Activated CD4-positive, alpha-beta memory T cell treated with anti-CD3 and anti-CD28 coated beads, Interleukin-2, amount 10 ng/mL, durations not matched to agents 7 days and 5 days (primary cell): ENCODE measurements at regions not wholly inside any gene's neighbourhood (a gene's known extent, or its start where the extent isn't known, plus 50 kb on each side); places are given as distances from the start of the nearest gene placed in this dataset.
A peak's percentile ranks its signal among the peaks of the same experiment; 100 is the strongest.

ENCODE experiments used
- CTCF ChIA-PET: fragments of 350-600 bp; sonication (Branson Sonifier 250); formaldehyde crosslinking; loops from one replicate; lab custom pipeline; 2021; ENCODE audit warnings: antibody characterized with exemption, inconsistent platforms; lab: Charles Lee
- POLR2A ChIA-PET: fragments of 350-600 bp; sonication (Branson Sonifier 250); formaldehyde crosslinking; loops from one replicate; lab custom pipeline; 2021; ENCODE audit warnings: antibody characterized with exemption; lab: Charles Lee
- DNase-seq: peaks from one replicate; pipeline ENCODE4 v3.0.0-alpha.2; 2020
- H3K27ac Mint-ChIP-seq: one replicate; pipeline ENCODE4 v1.8.0; 2021; ENCODE audit warnings: mild to moderate bottlenecking, mixed read lengths
- H3K27me3 Mint-ChIP-seq: one replicate; pipeline ENCODE4 v1.8.0; 2021; ENCODE audit warnings: mixed read lengths
- H3K36me3 Mint-ChIP-seq: one replicate; pipeline ENCODE4 v1.8.0; 2021; ENCODE audit warnings: low read depth, mixed read lengths
- H3K4me1 Mint-ChIP-seq: one replicate; pipeline ENCODE4 v1.8.0; 2021; ENCODE audit warnings: mixed read lengths
- H3K4me3 Mint-ChIP-seq: one replicate; pipeline ENCODE4 v1.8.0; 2021; ENCODE audit warnings: mild to moderate bottlenecking, mixed read lengths
- H3K9me3 Mint-ChIP-seq: one replicate; pipeline ENCODE4 v1.8.0; 2021; ENCODE audit warnings: mixed read lengths

GRCh38 chr5:71996789-71997188 lies 110.5 kb upstream of the MAP1B start:
- H3K36me3 Mint-ChIP-seq: no peaks in the 10 kb centered on the region
- ChIA-PET POLR2A (no interaction called here), CTCF (no interaction called here)
- peaks cover 5% of the 10 kb centered on the region for H3K27me3 Mint-ChIP-seq
- H3K27ac Mint-ChIP-seq: no peak overlapping the region
- no peak for DNase-seq
- H3K9me3 Mint-ChIP-seq: no peaks in the 10 kb centered on the region
- H3K4me3 Mint-ChIP-seq: no peak overlapping the region
- H3K4me1 Mint-ChIP-seq: no peaks in the 10 kb centered on the region

- Mint-ChIP-seq H3K4me3 (no peak overlapping the region), H3K27ac (no peak overlapping the region)
These were observed 108.5 kb upstream of the MAP1B start for GRCh38 chr5:71998746-71999145.

GRCh38 chr5:72000707-72001106 lies 106.6 kb upstream of the MAP1B start:
- Mint-ChIP-seq H3K27me3 (peaks cover 9% of the 10 kb centered on the region), H3K27ac (no peak overlapping the region), H3K36me3 (no peaks in the 10 kb centered on the region), H3K4me1 (no peaks in the 10 kb centered on the region), H3K4me3 (no peak overlapping the region), H3K9me3 (no peaks in the 10 kb centered on the region)
- DNase-seq: no peak
- POLR2A ChIA-PET: no interaction called here
- CTCF ChIA-PET: no interaction called here

More at GRCh38 chr5:71998746-71999145, 108.5 kb upstream of the MAP1B start:
- CTCF ChIA-PET: no interaction called here
- Mint-ChIP-seq H3K9me3 (no peaks in the 10 kb centered on the region), H3K36me3 (no peaks in the 10 kb centered on the region), H3K4me1 (no peaks in the 10 kb centered on the region), H3K27me3 (peaks cover 7% of the 10 kb centered on the region)
- DNase-seq: no peak
- POLR2A ChIA-PET: no interaction called here

- Mint-ChIP-seq H3K4me3 (no peak overlapping the region), H3K27me3 (peaks cover 14% of the 10 kb centered on the region), H3K27ac (no peak overlapping the region), H3K4me1 (no peaks in the 10 kb centered on the region), H3K9me3 (no peaks in the 10 kb centered on the region), H3K36me3 (no peaks in the 10 kb centered on the region)
- no peak for DNase-seq
- ChIA-PET POLR2A (no interaction called here), CTCF (no interaction called here)
These were observed 101.6 kb upstream of the MAP1B start for GRCh38 chr5:72005671-72006070.

GRCh38 chr5:72006361-72006760 lies 100.9 kb upstream of the MAP1B start:
- no peaks in the 10 kb centered on the region for H3K36me3 Mint-ChIP-seq
- H3K9me3 Mint-ChIP-seq: no peaks in the 10 kb centered on the region
- ChIA-PET POLR2A (no interaction called here), CTCF (no interaction called here)
- peaks cover 14% of the 10 kb centered on the region for H3K27me3 Mint-ChIP-seq
- no peak for DNase-seq
- no peak overlapping the region for H3K27ac Mint-ChIP-seq
- no peaks in the 10 kb centered on the region for H3K4me1 Mint-ChIP-seq
- no peak overlapping the region for H3K4me3 Mint-ChIP-seq

- Mint-ChIP-seq H3K36me3 (no peaks in the 10 kb centered on the region), H3K27me3 (peaks cover 14% of the 10 kb centered on the region), H3K4me1 (no peaks in the 10 kb centered on the region), H3K27ac (no peak overlapping the region), H3K4me3 (no peak overlapping the region), H3K9me3 (no peaks in the 10 kb centered on the region)
- ChIA-PET CTCF (no interaction called here), POLR2A (no interaction called here)
- DNase-seq: no peak
These were observed 99.8 kb upstream of the MAP1B start for GRCh38 chr5:72007336-72008111.

GRCh38 chr5:72009280-72009679 lies 98.0 kb upstream of the MAP1B start:
- ChIA-PET CTCF (interaction anchor here (1.1 kb wide), 1 partner anchor 9 kb away, joined by 5 read pairs; no protein-coding TSS in a partner anchor), POLR2A (no interaction called here)
- Mint-ChIP-seq H3K4me1 (no peaks in the 10 kb centered on the region), H3K27me3 (peaks cover 11% of the 10 kb centered on the region), H3K9me3 (no peaks in the 10 kb centered on the region), H3K36me3 (no peaks in the 10 kb centered on the region), H3K4me3 (no peak overlapping the region), H3K27ac (no peak overlapping the region)
- no peak for DNase-seq

GRCh38 chr5:72010430-72010829 lies 96.8 kb upstream of the MAP1B start:
- Mint-ChIP-seq H3K36me3 (no peaks in the 10 kb centered on the region), H3K27ac (no peak overlapping the region), H3K9me3 (no peaks in the 10 kb centered on the region), H3K4me1 (no peaks in the 10 kb centered on the region), H3K4me3 (no peak overlapping the region), H3K27me3 (peaks cover 8% of the 10 kb centered on the region)
- POLR2A ChIA-PET: no interaction called here
- no peak for DNase-seq
- CTCF ChIA-PET: no interaction called here

- POLR2A ChIA-PET: no interaction called here
- no peak for DNase-seq
- H3K36me3 Mint-ChIP-seq: no peaks in the 10 kb centered on the region
- H3K27ac Mint-ChIP-seq: no peak overlapping the region
- no peaks in the 10 kb centered on the region for H3K4me1 Mint-ChIP-seq
- peaks cover 2% of the 10 kb centered on the region for H3K27me3 Mint-ChIP-seq
- no peaks in the 10 kb centered on the region for H3K9me3 Mint-ChIP-seq
- CTCF ChIA-PET: interaction anchor here (1.2 kb wide), 1 partner anchor 296 kb away, joined by 3 read pairs; no protein-coding TSS in a partner anchor
- H3K4me3 Mint-ChIP-seq: no peak overlapping the region
These were observed 94.4 kb upstream of the MAP1B start for GRCh38 chr5:72012906-72013305.

- ChIA-PET POLR2A (no interaction called here), CTCF (interaction anchor here (1.2 kb wide), 1 partner anchor 295 kb away, joined by 3 read pairs; no protein-coding TSS in a partner anchor)
- H3K4me1 Mint-ChIP-seq: no peaks in the 10 kb centered on the region
- no peak overlapping the region for H3K4me3 Mint-ChIP-seq
- no peaks in the 10 kb centered on the region for H3K36me3 Mint-ChIP-seq
- peaks cover 2% of the 10 kb centered on the region for H3K27me3 Mint-ChIP-seq
- DNase-seq: no peak
- no peak overlapping the region for H3K27ac Mint-ChIP-seq
- no peaks in the 10 kb centered on the region for H3K9me3 Mint-ChIP-seq
These were observed 93.3 kb upstream of the MAP1B start for GRCh38 chr5:72013766-72014624.

GRCh38 chr5:72015103-72015548 lies 92.1 kb upstream of the MAP1B start:
- Mint-ChIP-seq H3K4me3 (no peak overlapping the region), H3K27me3 (peaks cover 5% of the 10 kb centered on the region), H3K27ac (no peak overlapping the region), H3K36me3 (no peaks in the 10 kb centered on the region), H3K4me1 (no peaks in the 10 kb centered on the region), H3K9me3 (no peaks in the 10 kb centered on the region)
- no peak for DNase-seq
- ChIA-PET POLR2A (no interaction called here), CTCF (no interaction called here)

- Mint-ChIP-seq H3K4me3 (no peak overlapping the region), H3K36me3 (no peaks in the 10 kb centered on the region), H3K27ac (no peak overlapping the region), H3K27me3 (peaks cover 12% of the 10 kb centered on the region), H3K9me3 (no peaks in the 10 kb centered on the region), H3K4me1 (no peaks in the 10 kb centered on the region)
- POLR2A ChIA-PET: no interaction called here
- CTCF ChIA-PET: interaction anchor here (1.1 to 1.3 kb wide), 5 partner anchors 9 to 46 kb away, joined by 3 to 5 read pairs (median 4); no protein-coding TSS in a partner anchor
- DNase-seq: peak; percentile 61
These were observed 89.0 kb upstream of the MAP1B start for GRCh38 chr5:72018143-72018803.
